GM12872 (cell line): ENCODE measurements at regions not wholly inside any gene's neighbourhood (a gene's known extent, or its start where the extent isn't known, plus 50 kb on each side); places are given as distances from the start of the nearest gene placed in this dataset.

ENCODE experiments used
- CTCF ChIP-seq: IDR thresholded peaks from 3 replicates; pipeline ENCODE4 v1.5.1; 2011; ENCODE audit warnings: low read depth, mild to moderate bottlenecking, low read length, moderate library complexity; ENCODE audit not compliant: insufficient read depth

GRCh38 chr2:209269024-209269423 is 154.8 kb upstream of the MAP2 start:
- TF ChIP-seq CTCF = no peak

- TF ChIP-seq CTCF = no peak
Observed at GRCh38 chr2:209276000-209276399, 147.8 kb upstream of the MAP2 start.

GRCh38 chr2:209277444-209277843 is 146.4 kb upstream of the MAP2 start:
- no peak for TF ChIP-seq CTCF

- no peak for TF ChIP-seq CTCF
Observed at GRCh38 chr2:209298601-209299000, 125.2 kb upstream of the MAP2 start.

GRCh38 chr2:209305026-209305425 is 118.8 kb upstream of the MAP2 start:
- TF ChIP-seq CTCF = no peak

GRCh38 chr2:209305746-209306196 is 118.1 kb upstream of the MAP2 start:
- TF ChIP-seq CTCF = no peak

- TF ChIP-seq CTCF = no peak
Observed at GRCh38 chr2:209307161-209308001, 116.5 kb upstream of the MAP2 start.
